GM23338 (cell line): ENCODE measurements at regions not wholly inside any gene's neighbourhood (a gene's known extent, or its start where the extent isn't known, plus 50 kb on each side); places are given as distances from the start of the nearest gene placed in this dataset.

ENCODE experiments used
- ATAC-seq: fragments of 200-7000 bp; cut with Tn5 transposase; 3 replicates; pipeline ENCODE4 v1.9.1; 2020
- DNase-seq: peaks from one replicate; pipeline ENCODE4 v3.0.0-alpha.2; 2015; ENCODE audit warnings: low spot score
- H2AFZ ChIP-seq: fragments of 200-600 bp; sonication (generic); 2 replicates; pipeline ENCODE4 v1.8.0; 2016; ENCODE audit warnings: antibody characterized with exemption, mild to moderate bottlenecking, moderate library complexity
- H3F3A ChIP-seq: fragments of 200-600 bp; sonication (generic); replicated peaks from 2 replicates; pipeline ENCODE4 v1.8.0; 2017; ENCODE audit warnings: antibody characterized with exemption, mixed run types, low read depth
- H3K27ac ChIP-seq: fragments of 200-600 bp; sonication (generic); 2 replicates; pipeline ENCODE4 v1.6.1; 2016; ENCODE audit warnings: low read depth
- H3K27me3 ChIP-seq: fragments of 200-600 bp; sonication (generic); 2 replicates; pipeline ENCODE4 v1.8.0; 2016; ENCODE audit warnings: mild to moderate bottlenecking, mixed run types, moderate library complexity; ENCODE audit not compliant: insufficient read depth
- H3K36me3 ChIP-seq: fragments of 200-600 bp; sonication (generic); 2 replicates; pipeline ENCODE4 v1.8.0; 2016; ENCODE audit warnings: mild to moderate bottlenecking; ENCODE audit not compliant: insufficient read depth
- H3K4me1 ChIP-seq: fragments of 200-600 bp; sonication (generic); 2 replicates; pipeline ENCODE4 v1.8.0; 2016; ENCODE audit warnings: mild to moderate bottlenecking, moderate library complexity; ENCODE audit not compliant: insufficient read depth
- H3K4me2 ChIP-seq: fragments of 200-600 bp; sonication (generic); 2 replicates; pipeline ENCODE4 v1.7.1; 2017; ENCODE audit warnings: mixed run types
- H3K4me3 ChIP-seq: fragments of 200-600 bp; sonication (generic); 2 replicates; pipeline ENCODE4 v1.6.1; 2016; ENCODE audit warnings: mixed run types
- H3K79me2 ChIP-seq: fragments of 200-600 bp; sonication (generic); replicated peaks from 2 replicates; pipeline ENCODE4 v1.8.0; 2017; ENCODE audit warnings: mild to moderate bottlenecking; ENCODE audit not compliant: insufficient read depth
- H3K9me2 ChIP-seq: fragments of 200-600 bp; sonication (generic); 2 replicates; pipeline ENCODE4 v1.8.0; 2017; ENCODE audit not compliant: insufficient read depth
- H4K20me1 ChIP-seq: fragments of 200-600 bp; sonication (generic); replicated peaks from 2 replicates; pipeline ENCODE4 v1.8.0; 2017; ENCODE audit warnings: mild to moderate bottlenecking; ENCODE audit not compliant: insufficient read depth
- H3K27ac Mint-ChIP-seq: 2 replicates; pipeline ENCODE4 v1.8.0; 2020; ENCODE audit warnings: inconsistent platforms, mild to moderate bottlenecking, moderate library complexity, mixed read lengths
- H3K27me3 Mint-ChIP-seq: 3 replicates; pipeline ENCODE4 v1.8.0; 2022; ENCODE audit warnings: low read depth, mild to moderate bottlenecking, moderate library complexity, mixed read lengths, inconsistent platforms; ENCODE audit not compliant: insufficient read depth, poor library complexity
- H3K36me3 Mint-ChIP-seq: 3 replicates; pipeline ENCODE4 v1.8.0; 2021; ENCODE audit warnings: low read depth, mild to moderate bottlenecking, inconsistent platforms, moderate library complexity, mixed read lengths
- H3K4me1 Mint-ChIP-seq: 3 replicates; pipeline ENCODE4 v1.8.0; 2020; ENCODE audit warnings: mild to moderate bottlenecking, inconsistent platforms, mixed read lengths
- H3K4me3 Mint-ChIP-seq: 3 replicates; pipeline ENCODE4 v1.8.0; 2021; ENCODE audit warnings: moderate library complexity, mild to moderate bottlenecking, inconsistent platforms, mixed read lengths
- H3K9me3 Mint-ChIP-seq: 3 replicates; pipeline ENCODE4 v1.8.0; 2020; ENCODE audit warnings: moderate library complexity, mild to moderate bottlenecking, inconsistent platforms, mixed read lengths
- CREB1 ChIP-seq: fragments of 250-450 bp; sonication (Bioruptor Pico); IDR thresholded peaks from 2 replicates; pipeline ENCODE4 v1.5.0; 2020; ENCODE audit warnings: low read depth, mild to moderate bottlenecking, moderate library complexity
- CTCF ChIP-seq, 2 experiments: fragments of 200-600 bp in 1 of 2; sonication (generic) in 1 of 2; conservative IDR thresholded peaks; 2 replicates each; pipeline versions ENCODE4 v1.5.1 to v1.6.1; 2016 to 2017; ENCODE audit warnings: antibody characterized with exemption in 2 of 2, low read depth in 2 of 2, mild to moderate bottlenecking in 2 of 2, moderate library complexity in 1 of 2
- EZH2 ChIP-seq: fragments of 200-600 bp; sonication (generic); IDR thresholded peaks from one replicate; pipeline ENCODE4 v1.8.0; 2017; ENCODE audit warnings: antibody characterized with exemption, mild to moderate bottlenecking, low read depth; ENCODE audit not compliant: unreplicated experiment
- REST ChIP-seq: IDR thresholded peaks from one replicate; pipeline ENCODE4 v1.6.1; 2018; ENCODE audit warnings: antibody characterized with exemption; ENCODE audit not compliant: unreplicated experiment
- STAT1 ChIP-seq: IDR thresholded peaks from one replicate; pipeline ENCODE4 v1.6.1; 2016; ENCODE audit warnings: antibody characterized with exemption; ENCODE audit not compliant: unreplicated experiment
- ZNF114 ChIP-seq: fragments of 250-450 bp; sonication (Bioruptor Pico); IDR thresholded peaks from 2 replicates; pipeline ENCODE4 v1.5.0; 2020; ENCODE audit warnings: mild to moderate bottlenecking, moderate library complexity

- TF ChIP-seq REST (no peak), EZH2 (no peak)
Observed at GRCh38 chrY:14256817-14257168, 200.8 kb downstream of the VCY1B start (continued).

GRCh38 chrY:14277029-14277428 lies 221.0 kb downstream of the VCY1B start:
- H4K20me1 ChIP-seq: no peaks in the 10 kb centered on the region
- no peak overlapping the region for H3K4me3 ChIP-seq
- no peak overlapping the region for H3K4me2 ChIP-seq
- no peaks in the 10 kb centered on the region for H3K79me2 ChIP-seq
- Mint-ChIP-seq H3K27ac (no peak overlapping the region), H3K4me1 (no peaks in the 10 kb centered on the region), H3K4me3 (no peak overlapping the region), H3K27me3 (no peaks in the 10 kb centered on the region), H3K36me3 (no peaks in the 10 kb centered on the region), H3K9me3 (no peaks in the 10 kb centered on the region; the same call in 2 of the 3 replicates)
- no peaks in the 10 kb centered on the region for H3K4me1 ChIP-seq
- no peaks in the 10 kb centered on the region for H3K9me2 ChIP-seq
- no peak overlapping the region for H2AFZ ChIP-seq
- H3K27me3 ChIP-seq: no peaks in the 10 kb centered on the region
- TF ChIP-seq ZNF114 (CRISPR knock-in tag): no peak
- no peak for TF ChIP-seq EZH2
- ATAC-seq (no peak), DNase-seq (no peak)
- no peaks in the 10 kb centered on the region for H3F3A ChIP-seq
- H3K36me3 ChIP-seq: no peaks in the 10 kb centered on the region
- no peak overlapping the region for H3K27ac ChIP-seq

- no peaks in the 10 kb centered on the region for H3K4me1 Mint-ChIP-seq
- Histone ChIP-seq H3F3A (no peaks in the 10 kb centered on the region), H3K4me2 (no peak overlapping the region), H3K4me1 (no peaks in the 10 kb centered on the region), H3K79me2 (no peaks in the 10 kb centered on the region), H3K9me2 (no peaks in the 10 kb centered on the region), H3K27ac (no peak overlapping the region), H3K4me3 (no peak overlapping the region), H3K36me3 (no peaks in the 10 kb centered on the region), H2AFZ (no peak overlapping the region), H3K27me3 (no peaks in the 10 kb centered on the region), H4K20me1 (no peaks in the 10 kb centered on the region)
- H3K4me3 Mint-ChIP-seq: no peak overlapping the region
- DNase-seq: no peak
- ATAC-seq: no peak
- H3K36me3 Mint-ChIP-seq: no peaks in the 10 kb centered on the region
- H3K27me3 Mint-ChIP-seq: no peaks in the 10 kb centered on the region
- H3K27ac Mint-ChIP-seq: no peak overlapping the region
- peaks cover 2% of the 10 kb centered on the region; the same call in 2 of the 3 replicates for H3K9me3 Mint-ChIP-seq
- TF ChIP-seq CREB1 (CRISPR knock-in tag) (no peak), STAT1 (no peak), CTCF (conservative IDR thresholded peaks at IDR 0.05; ENCODE audit: low read depth in 2 of 2) (no peak), REST (no peak)
Observed at GRCh38 chrY:14290656-14291375, 233.5 kb upstream of the NLGN4Y start.
